HL-60 (cell line): ENCODE measurements at regions not wholly inside any gene's neighbourhood (a gene's known extent, or its start where the extent isn't known, plus 50 kb on each side); places are given as distances from the start of the nearest gene placed in this dataset.

Experiments used
- CTCF ChIP-seq: IDR thresholded peaks from one replicate; pipeline ENCODE4 v1.5.1; 2011; ENCODE audit warnings: low read length, control low read depth, inconsistent platforms; ENCODE audit not compliant: insufficient read depth
- REST ChIP-seq: IDR thresholded peaks from 2 replicates; pipeline ENCODE4 v1.6.1; 2012; ENCODE audit warnings: low read depth; ENCODE audit not compliant: insufficient replicate concordance

GRCh38 chr10:121137533-121137932 lies 286.4 kb downstream of the WDR11 start:
- TF ChIP-seq CTCF (no peak), REST (no peak)
